ENCODE measurements at regions not wholly inside any gene's neighbourhood (a gene's known extent, or its start where the extent isn't known, plus 50 kb on each side); places are given as distances from the start of the nearest gene placed in this dataset.

GRCh38 chr3:31075876-31076275, 181.4 kb upstream of the GADL1 start:
- ChIA-PET POLR2A (no interaction called here), CTCF (no interaction called here)
- H3K27ac Mint-ChIP-seq (ENCODE audit: unreplicated experiment) = no peak overlapping the region
- no peak for DNase-seq
- H3K4me3 Mint-ChIP-seq (ENCODE audit: unreplicated experiment) = no peak overlapping the region
- no peaks in the 10 kb centered on the region for H3K9me3 Mint-ChIP-seq (ENCODE audit: unreplicated experiment)
- no peaks in the 10 kb centered on the region for H3K36me3 Mint-ChIP-seq (ENCODE audit: insufficient read depth, unreplicated experiment)
- no peaks in the 10 kb centered on the region for H3K36me3 ChIP-seq (ENCODE audit: control insufficient read depth, insufficient read depth, low read length)
- intact Hi-C loops (cut with micrococcal nuclease; ENCODE audit: unreplicated experiment) = no loop called here
- no peaks in the 10 kb centered on the region for H3K27me3 ChIP-seq (replicated peaks; ENCODE audit: control insufficient read depth, insufficient read depth, low read length)
- no peaks in the 10 kb centered on the region for H3K9me3 ChIP-seq
- peaks cover 10% of the 10 kb centered on the region; the same call in 1 of the 2 replicates for H3K4me1 ChIP-seq
- no peak for TF ChIP-seq CTCF (IDR thresholded peaks at IDR 0.05; ENCODE audit: insufficient read depth in 1 of 2, low read depth in 1 of 2, low read length in 1 of 2, severe bottlenecking in 1 of 2, unreplicated experiment in 1 of 2)
- no peaks in the 10 kb centered on the region for H3K27me3 Mint-ChIP-seq (ENCODE audit: insufficient read depth, unreplicated experiment)
- peaks cover 15% of the 10 kb centered on the region for H3K4me1 Mint-ChIP-seq (ENCODE audit: low read depth, unreplicated experiment)
- no peak overlapping the region for H3K4me3 ChIP-seq (ENCODE audit: low read depth, low read length)
- no TSS peak for BruUV-seq (replicated peaks)

- no peak for DNase-seq
- CTCF ChIA-PET = no interaction called here
- POLR2A ChIA-PET = no interaction called here
- TF ChIP-seq CTCF (IDR thresholded peaks at IDR 0.05; ENCODE audit: insufficient read depth in 1 of 2, low read depth in 1 of 2, low read length in 1 of 2, severe bottlenecking in 1 of 2, unreplicated experiment in 1 of 2) = no peak
- H3K9me3 Mint-ChIP-seq (ENCODE audit: unreplicated experiment) = no peaks in the 10 kb centered on the region
- no TSS peak for BruUV-seq (replicated peaks)
- Histone ChIP-seq H3K27me3 (replicated peaks; ENCODE audit: control insufficient read depth, insufficient read depth, low read length) (no peaks in the 10 kb centered on the region), H3K4me1 (peaks cover 10% of the 10 kb centered on the region; the same call in 1 of the 2 replicates), H3K36me3 (ENCODE audit: control insufficient read depth, insufficient read depth, low read length) (no peaks in the 10 kb centered on the region), H3K4me3 (ENCODE audit: low read depth, low read length) (no peak overlapping the region), H3K9me3 (no peaks in the 10 kb centered on the region)
- no peaks in the 10 kb centered on the region for H3K36me3 Mint-ChIP-seq (ENCODE audit: insufficient read depth, unreplicated experiment)
- H3K27me3 Mint-ChIP-seq (ENCODE audit: insufficient read depth, unreplicated experiment) = no peaks in the 10 kb centered on the region
- H3K27ac Mint-ChIP-seq (ENCODE audit: unreplicated experiment) = no peak overlapping the region
- peaks cover 15% of the 10 kb centered on the region for H3K4me1 Mint-ChIP-seq (ENCODE audit: low read depth, unreplicated experiment)
- no peak overlapping the region for H3K4me3 Mint-ChIP-seq (ENCODE audit: unreplicated experiment)
- intact Hi-C loops (cut with micrococcal nuclease; ENCODE audit: unreplicated experiment) = no loop called here
Observed at GRCh38 chr3:31077021-31077601, 182.7 kb upstream of the GADL1 start.

GRCh38 chr3:31077826-31078225, 183.4 kb upstream of the GADL1 start:
- H3K36me3 ChIP-seq (ENCODE audit: control insufficient read depth, insufficient read depth, low read length) = no peaks in the 10 kb centered on the region
- intact Hi-C loops (cut with micrococcal nuclease; ENCODE audit: unreplicated experiment) = no loop called here
- no peak for TF ChIP-seq CTCF (IDR thresholded peaks at IDR 0.05; ENCODE audit: insufficient read depth in 1 of 2, low read depth in 1 of 2, low read length in 1 of 2, severe bottlenecking in 1 of 2, unreplicated experiment in 1 of 2)
- H3K4me1 Mint-ChIP-seq (ENCODE audit: low read depth, unreplicated experiment) = peaks cover 15% of the 10 kb centered on the region
- H3K36me3 Mint-ChIP-seq (ENCODE audit: insufficient read depth, unreplicated experiment) = no peaks in the 10 kb centered on the region
- no peaks in the 10 kb centered on the region for H3K27me3 Mint-ChIP-seq (ENCODE audit: insufficient read depth, unreplicated experiment)
- no peaks in the 10 kb centered on the region for H3K9me3 Mint-ChIP-seq (ENCODE audit: unreplicated experiment)
- POLR2A ChIA-PET = no interaction called here
- CTCF ChIA-PET = no interaction called here
- BruUV-seq (replicated peaks) = no TSS peak
- H3K4me3 Mint-ChIP-seq (ENCODE audit: unreplicated experiment) = no peak overlapping the region
- H3K4me3 ChIP-seq (ENCODE audit: low read depth, low read length) = no peak overlapping the region
- no peak for DNase-seq
- no peaks in the 10 kb centered on the region; the same call in 1 of the 2 replicates for H3K9me3 ChIP-seq
- no peaks in the 10 kb centered on the region for H3K27me3 ChIP-seq (replicated peaks; ENCODE audit: control insufficient read depth, insufficient read depth, low read length)
- H3K4me1 ChIP-seq = peaks cover 10% of the 10 kb centered on the region; the same call in 1 of the 2 replicates
- no peak overlapping the region for H3K27ac Mint-ChIP-seq (ENCODE audit: unreplicated experiment)
